Prostate gland (tissue), 2 donors: ENCODE measurements at regions not wholly inside any gene's neighbourhood (a gene's known extent, or its start where the extent isn't known, plus 50 kb on each side); places are given as distances from the start of the nearest gene placed in this dataset.

ENCODE experiments used
- DNase-seq: peaks from one replicate; pipeline ENCODE4 v3.0.0-alpha.2; 2019; ENCODE audit warnings: low spot score
- H3K27ac ChIP-seq, 2 donors: fragments of 200-600 bp; sonication (generic); 2 replicates each; pipeline ENCODE4 v1.5.1; 2017 to 2019
- H3K27me3 ChIP-seq: fragments of 200-600 bp; sonication (generic); replicated peaks from 2 replicates; pipeline ENCODE4 v1.5.1; 2019; ENCODE audit not compliant: insufficient read depth
- H3K36me3 ChIP-seq, 2 donors: fragments of 200-600 bp; sonication (generic); 1 replicate in 1 of 2; 2 replicates in 1 of 2; pipeline versions ENCODE4 v1.5.1 to v1.8.1; 2017 to 2019
- H3K4me1 ChIP-seq: fragments of 200-600 bp; sonication (generic); replicated peaks from 2 replicates; pipeline ENCODE4 v1.5.1; 2019
- H3K4me3 ChIP-seq, 2 donors: fragments of 200-600 bp; sonication (generic); 2 replicates each; pipeline ENCODE4 v1.5.1; 2017 to 2019
- H3K9me3 ChIP-seq: fragments of 200-600 bp; sonication (generic); 2 replicates; pipeline ENCODE4 v1.5.1; 2017
- CTCF ChIP-seq, 4 experiments: fragments of 200-600 bp in 2 of 4; fragments of 450-650 bp in 2 of 4; sonication (generic) in 2 of 4; IDR thresholded peaks; 1 replicate in 3 of 4; 2 replicates in 1 of 4; pipeline ENCODE4 v1.5.1; 2016 to 2019; ENCODE audit warnings: antibody characterized with exemption in 4 of 4, mild to moderate bottlenecking in 2 of 4, moderate library complexity in 2 of 4
- POLR2A ChIP-seq: fragments of 450-650 bp; IDR thresholded peaks from one replicate; pipeline ENCODE4 v1.6.1; 2016; ENCODE audit warnings: antibody characterized with exemption, mild to moderate bottlenecking
- POLR2AphosphoS5 ChIP-seq: sonication (generic); formaldehyde crosslinking; IDR thresholded peaks from one replicate; pipeline ENCODE4 v1.6.1; 2017; ENCODE audit warnings: antibody characterized with exemption
- WGBS: methylation state at CpG from one replicate; pipeline ENCODE4 v1.1.5; 2018; 5-methylcytosine and 5-hydroxymethylcytosine counted together
- intact Hi-C: fragments of 100-400 bp; cut with DNase I; formaldehyde crosslinking; loops from one replicate; pipeline ENCODE4 v1.14.2; 2022

- H3K4me3 ChIP-seq, result no peak overlapping the region
- H3K4me1 ChIP-seq, result no peaks in the 10 kb centered on the region
- no peaks in the 10 kb centered on the region for H3K9me3 ChIP-seq
- no peak for DNase-seq
- H3K36me3 ChIP-seq, result no peaks in the 10 kb centered on the region
- H3K27ac ChIP-seq, result no peak overlapping the region
- no peak for TF ChIP-seq POLR2AphosphoS5
- no peak for TF ChIP-seq POLR2A
- no peak for TF ChIP-seq CTCF (IDR thresholded peaks at IDR 0.05)
- no peaks in the 10 kb centered on the region for H3K27me3 ChIP-seq
- WGBS, result 79% methylated on average over 1 of the region's 1 CpG
- intact Hi-C loops, result no loop called here
Measured at GRCh38 chr14:28059254-28059653, 707.3 kb upstream of the FOXG1 start.

GRCh38 chr14:28061006-28061405, 705.6 kb upstream of the FOXG1 start:
- no peak for DNase-seq
- 54% methylated on average over 1 of the region's 1 CpG for whole genome bisulfite sequencing
- Histone ChIP-seq H3K27me3 (no peaks in the 10 kb centered on the region), H3K4me1 (no peaks in the 10 kb centered on the region), H3K27ac (no peak overlapping the region), H3K36me3 (no peaks in the 10 kb centered on the region), H3K9me3 (no peaks in the 10 kb centered on the region), H3K4me3 (no peak overlapping the region)
- intact Hi-C loops, result no loop called here
- TF ChIP-seq POLR2AphosphoS5 (no peak), POLR2A (no peak), CTCF (IDR thresholded peaks at IDR 0.05) (no peak)

- Histone ChIP-seq H3K9me3 (no peaks in the 10 kb centered on the region), H3K36me3 (no peaks in the 10 kb centered on the region), H3K4me1 (no peaks in the 10 kb centered on the region), H3K27ac (no peak overlapping the region), H3K4me3 (no peak overlapping the region), H3K27me3 (no peaks in the 10 kb centered on the region)
- intact Hi-C loops, result no loop called here
- no peak for DNase-seq
- TF ChIP-seq CTCF (IDR thresholded peaks at IDR 0.05) (no peak), POLR2A (no peak), POLR2AphosphoS5 (no peak)
Measured at GRCh38 chr14:28077021-28077420, 689.6 kb upstream of the FOXG1 start.

GRCh38 chr14:28083389-28083788, 683.2 kb upstream of the FOXG1 start:
- intact Hi-C loops, result no loop called here
- Histone ChIP-seq H3K27ac (no peak overlapping the region), H3K4me1 (no peaks in the 10 kb centered on the region), H3K4me3 (no peak overlapping the region), H3K27me3 (no peaks in the 10 kb centered on the region), H3K36me3 (no peaks in the 10 kb centered on the region), H3K9me3 (no peaks in the 10 kb centered on the region)
- DNase-seq, result no peak
- WGBS, result 61% methylated on average over 3 of the region's 3 CpGs
- TF ChIP-seq POLR2AphosphoS5 (no peak), CTCF (IDR thresholded peaks at IDR 0.05) (no peak), POLR2A (no peak)

- H3K36me3 ChIP-seq, result no peaks in the 10 kb centered on the region
- H3K27me3 ChIP-seq, result no peaks in the 10 kb centered on the region
- no peak overlapping the region for H3K27ac ChIP-seq
- H3K4me1 ChIP-seq, result no peaks in the 10 kb centered on the region
- intact Hi-C loops, result no loop called here
- H3K4me3 ChIP-seq, result no peak overlapping the region
- DNase-seq, result no peak
- no peaks in the 10 kb centered on the region for H3K9me3 ChIP-seq
- 88% methylated on average over 5 of the region's 5 CpGs for WGBS
- TF ChIP-seq CTCF (IDR thresholded peaks at IDR 0.05) (no peak), POLR2AphosphoS5 (no peak), POLR2A (no peak)
Measured at GRCh38 chr14:28088125-28088524, 678.5 kb upstream of the FOXG1 start.
